ENCODE measurements at regions not wholly inside any gene's neighbourhood (a gene's known extent, or its start where the extent isn't known, plus 50 kb on each side); places are given as distances from the start of the nearest gene placed in this dataset.

GRCh38 chr6:18053078-18053477 lies 65.6 kb upstream of the KIF13A start:
- Mint-ChIP-seq H3K27ac (no peak overlapping the region), H3K9me3 (peaks cover 15% of the 10 kb centered on the region), H3K36me3 (ENCODE audit: low read depth) (no peaks in the 10 kb centered on the region), H3K4me3 (no peak overlapping the region), H3K27me3 (ENCODE audit: low read depth, poor library complexity) (peaks cover 10% of the 10 kb centered on the region), H3K4me1 (no peaks in the 10 kb centered on the region)
- TF ChIP-seq CTCF (IDR thresholded peaks at IDR 0.05): no peak
- no peak for DNase-seq

- Mint-ChIP-seq H3K4me1 (no peaks in the 10 kb centered on the region), H3K9me3 (peaks cover 15% of the 10 kb centered on the region), H3K27ac (no peak overlapping the region), H3K27me3 (ENCODE audit: low read depth, poor library complexity) (peaks cover 5% of the 10 kb centered on the region), H3K36me3 (ENCODE audit: low read depth) (no peaks in the 10 kb centered on the region), H3K4me3 (no peak overlapping the region)
- no peak for DNase-seq
- TF ChIP-seq CTCF (IDR thresholded peaks at IDR 0.05): no peak
Observed at GRCh38 chr6:18049646-18050045, 62.2 kb upstream of the KIF13A start.

GRCh38 chr6:18048953-18049630 lies 61.7 kb upstream of the KIF13A start:
- Mint-ChIP-seq H3K27me3 (ENCODE audit: low read depth, poor library complexity) (peaks cover 5% of the 10 kb centered on the region), H3K9me3 (peaks cover 15% of the 10 kb centered on the region), H3K36me3 (ENCODE audit: low read depth) (no peaks in the 10 kb centered on the region), H3K4me3 (no peak overlapping the region), H3K4me1 (no peaks in the 10 kb centered on the region), H3K27ac (no peak overlapping the region)
- no peak for DNase-seq
- TF ChIP-seq CTCF (IDR thresholded peaks at IDR 0.05): no peak

- Mint-ChIP-seq H3K9me3 (peaks cover 15% of the 10 kb centered on the region), H3K4me1 (peaks cover 5% of the 10 kb centered on the region), H3K4me3 (no peak overlapping the region), H3K27me3 (ENCODE audit: low read depth, poor library complexity) (peaks cover 3% of the 10 kb centered on the region), H3K36me3 (ENCODE audit: low read depth) (no peaks in the 10 kb centered on the region), H3K27ac (no peak overlapping the region)
- DNase-seq: no peak
- no peak for TF ChIP-seq CTCF (IDR thresholded peaks at IDR 0.05)
Observed at GRCh38 chr6:18047406-18047805, 60.0 kb upstream of the KIF13A start.

- no peak for TF ChIP-seq CTCF (IDR thresholded peaks at IDR 0.05)
- DNase-seq: no peak
- peaks cover 5% of the 10 kb centered on the region for H3K4me1 Mint-ChIP-seq
- peaks cover 15% of the 10 kb centered on the region for H3K9me3 Mint-ChIP-seq
- peaks cover 3% of the 10 kb centered on the region for H3K27me3 Mint-ChIP-seq (ENCODE audit: low read depth, poor library complexity)
- H3K36me3 Mint-ChIP-seq (ENCODE audit: low read depth): no peaks in the 10 kb centered on the region
- no peak overlapping the region for H3K4me3 Mint-ChIP-seq
- H3K27ac Mint-ChIP-seq: no peak overlapping the region
Observed at GRCh38 chr6:18045507-18045906, 58.1 kb upstream of the KIF13A start.

GRCh38 chr6:18044108-18044783 lies 56.8 kb upstream of the KIF13A start:
- Mint-ChIP-seq H3K36me3 (ENCODE audit: low read depth) (no peaks in the 10 kb centered on the region), H3K9me3 (peaks cover 9% of the 10 kb centered on the region), H3K4me3 (no peak overlapping the region), H3K27ac (no peak overlapping the region), H3K4me1 (peaks cover 5% of the 10 kb centered on the region), H3K27me3 (ENCODE audit: low read depth, poor library complexity) (peaks cover 3% of the 10 kb centered on the region)
- TF ChIP-seq CTCF (IDR thresholded peaks at IDR 0.05): no peak
- no peak for DNase-seq
